ENCODE measurements at regions not wholly inside any gene's neighbourhood (a gene's known extent, or its start where the extent isn't known, plus 50 kb on each side); places are given as distances from the start of the nearest gene placed in this dataset.

DNA sequence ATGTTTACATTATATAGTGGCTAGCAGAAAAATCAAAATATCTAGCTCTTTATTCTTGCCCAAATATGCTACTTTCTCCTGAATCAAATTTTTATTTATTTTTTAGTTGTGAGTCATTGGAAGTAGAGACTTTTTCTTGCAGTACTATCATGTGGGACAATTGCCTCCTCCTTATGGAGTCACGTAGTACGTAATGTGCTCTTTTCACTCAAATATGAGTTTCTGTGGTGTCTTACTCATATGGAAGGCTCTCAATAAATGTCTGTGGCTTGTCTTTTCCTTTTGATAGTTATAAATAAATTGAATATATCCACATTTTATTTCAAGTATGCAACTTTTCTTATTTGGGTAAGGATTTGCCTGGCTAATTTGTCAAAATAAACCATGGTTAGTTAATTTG is 1411.0 kb upstream of the SLC10A2 start:
- Histone ChIP-seq H3K27me3 (ENCODE audit: insufficient read depth, low read length, poor library complexity) (no peaks in the 10 kb centered on the region), H3K27ac (ENCODE audit: low read length) (no peak overlapping the region), H3K4me1 (ENCODE audit: insufficient read depth, low read length) (no peaks in the 10 kb centered on the region), H3K4me2 (ENCODE audit: insufficient read depth, low read length) (no peak overlapping the region), H3K36me3 (ENCODE audit: insufficient read depth, low read length) (no peaks in the 10 kb centered on the region), H4K20me1 (ENCODE audit: insufficient read depth, low read length) (no peaks in the 10 kb centered on the region), H3K9me3 (ENCODE audit: insufficient read depth, low read length, severe bottlenecking) (peaks cover 7% of the 10 kb centered on the region), H3K79me2 (ENCODE audit: insufficient read depth, low read length) (no peaks in the 10 kb centered on the region), H2AFZ (ENCODE audit: low read depth, low read length) (no peak overlapping the region), H3K4me3 (ENCODE audit: low read depth in 1 of 2, low read length in 2 of 2) (no peak overlapping the region), H3K9ac (ENCODE audit: low read depth, low read length) (no peak overlapping the region)
- no peak for DNase-seq
- TF ChIP-seq, protein P1, sequence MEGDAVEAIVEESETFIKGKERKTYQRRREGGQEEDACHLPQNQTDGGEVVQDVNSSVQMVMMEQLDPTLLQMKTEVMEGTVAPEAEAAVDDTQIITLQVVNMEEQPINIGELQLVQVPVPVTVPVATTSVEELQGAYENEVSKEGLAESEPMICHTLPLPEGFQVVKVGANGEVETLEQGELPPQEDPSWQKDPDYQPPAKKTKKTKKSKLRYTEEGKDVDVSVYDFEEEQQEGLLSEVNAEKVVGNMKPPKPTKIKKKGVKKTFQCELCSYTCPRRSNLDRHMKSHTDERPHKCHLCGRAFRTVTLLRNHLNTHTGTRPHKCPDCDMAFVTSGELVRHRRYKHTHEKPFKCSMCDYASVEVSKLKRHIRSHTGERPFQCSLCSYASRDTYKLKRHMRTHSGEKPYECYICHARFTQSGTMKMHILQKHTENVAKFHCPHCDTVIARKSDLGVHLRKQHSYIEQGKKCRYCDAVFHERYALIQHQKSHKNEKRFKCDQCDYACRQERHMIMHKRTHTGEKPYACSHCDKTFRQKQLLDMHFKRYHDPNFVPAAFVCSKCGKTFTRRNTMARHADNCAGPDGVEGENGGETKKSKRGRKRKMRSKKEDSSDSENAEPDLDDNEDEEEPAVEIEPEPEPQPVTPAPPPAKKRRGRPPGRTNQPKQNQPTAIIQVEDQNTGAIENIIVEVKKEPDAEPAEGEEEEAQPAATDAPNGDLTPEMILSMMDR (IDR thresholded peaks at IDR 0.05; ENCODE audit: borderline replicate concordance, extremely low read depth, low read length, poor library complexity, severe bottlenecking): no peak
- TF ChIP-seq EZH2 (IDR thresholded peaks at IDR 0.05; ENCODE audit: borderline replicate concordance, low read depth, low read length, severe bottlenecking): no peak
- no peak for ATAC-seq (ENCODE audit: insufficient read depth, low read depth)

- Histone ChIP-seq H3K79me2 (ENCODE audit: insufficient read depth, low read length) (no peaks in the 10 kb centered on the region), H3K36me3 (ENCODE audit: insufficient read depth, low read length) (no peaks in the 10 kb centered on the region), H4K20me1 (ENCODE audit: insufficient read depth, low read length) (no peaks in the 10 kb centered on the region), H3K9me3 (ENCODE audit: insufficient read depth, low read length, severe bottlenecking) (peaks cover 2% of the 10 kb centered on the region), H3K27ac (ENCODE audit: low read length) (no peak overlapping the region), H3K4me1 (ENCODE audit: insufficient read depth, low read length) (no peaks in the 10 kb centered on the region), H3K9ac (ENCODE audit: low read depth, low read length) (no peak overlapping the region), H2AFZ (ENCODE audit: low read depth, low read length) (no peak overlapping the region), H3K4me2 (ENCODE audit: insufficient read depth, low read length) (no peak overlapping the region), H3K4me3 (ENCODE audit: low read depth in 1 of 2, low read length in 2 of 2) (no peak overlapping the region), H3K27me3 (ENCODE audit: insufficient read depth, low read length, poor library complexity) (no peaks in the 10 kb centered on the region)
- DNase-seq: no peak
- no peak for ATAC-seq (ENCODE audit: insufficient read depth, low read depth)
- TF ChIP-seq, protein P1 (IDR thresholded peaks at IDR 0.05; ENCODE audit: borderline replicate concordance, extremely low read depth, low read length, poor library complexity, severe bottlenecking): no peak
- no peak for TF ChIP-seq EZH2 (IDR thresholded peaks at IDR 0.05; ENCODE audit: borderline replicate concordance, low read depth, low read length, severe bottlenecking)
These were observed 1407.7 kb upstream of the SLC10A2 start for GRCh38 chr13:104473936-104474335.

DNA sequence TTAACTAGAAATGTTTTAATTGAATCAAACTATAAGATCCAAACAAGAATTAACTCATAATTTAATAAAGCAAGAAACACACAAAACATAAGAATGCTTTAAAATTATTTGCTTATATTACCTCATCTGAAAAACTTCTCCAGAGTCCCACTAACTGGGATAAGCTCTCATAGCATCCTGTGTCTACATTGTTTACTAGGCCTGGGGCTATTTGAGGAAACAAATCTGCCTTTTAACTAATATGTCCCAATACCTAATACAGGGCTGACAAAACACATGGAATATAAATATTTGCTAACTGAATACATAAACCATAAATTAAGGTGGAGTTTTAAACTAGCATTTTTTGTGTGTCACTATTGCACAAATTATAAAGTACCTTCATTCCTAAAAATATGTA is 1399.8 kb upstream of the SLC10A2 start:
- ATAC-seq (ENCODE audit: insufficient read depth, low read depth): no peak
- TF ChIP-seq EZH2 (IDR thresholded peaks at IDR 0.05; ENCODE audit: borderline replicate concordance, low read depth, low read length, severe bottlenecking): no peak
- TF ChIP-seq, protein P1 (IDR thresholded peaks at IDR 0.05; ENCODE audit: borderline replicate concordance, extremely low read depth, low read length, poor library complexity, severe bottlenecking): no peak
- Histone ChIP-seq H4K20me1 (ENCODE audit: insufficient read depth, low read length) (no peaks in the 10 kb centered on the region), H3K36me3 (ENCODE audit: insufficient read depth, low read length) (no peaks in the 10 kb centered on the region), H3K27ac (ENCODE audit: low read length) (no peak overlapping the region), H3K9me3 (ENCODE audit: insufficient read depth, low read length, severe bottlenecking) (no peaks in the 10 kb centered on the region), H3K4me3 (ENCODE audit: low read depth in 1 of 2, low read length in 2 of 2) (no peak overlapping the region), H2AFZ (ENCODE audit: low read depth, low read length) (no peak overlapping the region), H3K4me1 (ENCODE audit: insufficient read depth, low read length) (no peaks in the 10 kb centered on the region), H3K9ac (ENCODE audit: low read depth, low read length) (no peak overlapping the region), H3K4me2 (ENCODE audit: insufficient read depth, low read length) (no peak overlapping the region), H3K27me3 (ENCODE audit: insufficient read depth, low read length, poor library complexity) (no peaks in the 10 kb centered on the region), H3K79me2 (ENCODE audit: insufficient read depth, low read length) (no peaks in the 10 kb centered on the region)
- no peak for DNase-seq

DNA sequence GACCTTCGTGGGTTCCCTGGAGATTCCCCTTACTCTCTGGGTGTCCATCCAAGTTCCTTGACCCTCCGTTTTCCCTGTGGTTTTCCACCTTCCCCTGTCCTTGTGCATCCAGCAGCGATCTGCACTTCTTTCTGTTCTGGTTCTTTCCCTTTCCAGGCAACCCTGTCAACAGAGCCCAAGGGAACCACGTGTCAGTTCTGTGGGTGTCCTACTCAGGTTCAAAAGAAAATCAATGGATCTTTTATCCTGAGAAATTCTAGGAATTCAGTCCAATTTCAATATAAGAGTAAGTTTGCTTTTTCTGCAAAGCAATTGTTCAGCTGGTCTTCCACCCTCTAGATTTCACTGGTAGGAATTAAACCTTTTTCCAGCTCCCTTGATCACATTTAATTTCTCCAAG is 1394.8 kb upstream of the SLC10A2 start:
- Histone ChIP-seq H3K79me2 (ENCODE audit: insufficient read depth, low read length) (no peaks in the 10 kb centered on the region), H3K9me3 (ENCODE audit: insufficient read depth, low read length, severe bottlenecking) (no peaks in the 10 kb centered on the region), H3K4me3 (ENCODE audit: low read depth in 1 of 2, low read length in 2 of 2) (no peak overlapping the region), H3K4me1 (ENCODE audit: insufficient read depth, low read length) (no peaks in the 10 kb centered on the region), H3K27ac (ENCODE audit: low read length) (no peak overlapping the region), H3K9ac (ENCODE audit: low read depth, low read length) (no peak overlapping the region), H2AFZ (ENCODE audit: low read depth, low read length) (no peak overlapping the region), H3K4me2 (ENCODE audit: insufficient read depth, low read length) (no peak overlapping the region), H3K36me3 (ENCODE audit: insufficient read depth, low read length) (no peaks in the 10 kb centered on the region), H3K27me3 (ENCODE audit: insufficient read depth, low read length, poor library complexity) (no peaks in the 10 kb centered on the region), H4K20me1 (ENCODE audit: insufficient read depth, low read length) (no peaks in the 10 kb centered on the region)
- no peak for TF ChIP-seq EZH2 (IDR thresholded peaks at IDR 0.05; ENCODE audit: borderline replicate concordance, low read depth, low read length, severe bottlenecking)
- TF ChIP-seq, protein P1 (IDR thresholded peaks at IDR 0.05; ENCODE audit: borderline replicate concordance, extremely low read depth, low read length, poor library complexity, severe bottlenecking): no peak
- no peak for DNase-seq
- no peak for ATAC-seq (ENCODE audit: insufficient read depth, low read depth)
